Mesendoderm (in vitro differentiated cells): ENCODE measurements at regions not wholly inside any gene's neighbourhood (a gene's known extent, or its start where the extent isn't known, plus 50 kb on each side); places are given as distances from the start of the nearest gene placed in this dataset.

Experiments
- DNase-seq: peaks from one replicate; pipeline ENCODE4 v3.0.0; 2013
- H2AK5ac ChIP-seq: 2 replicates; pipeline ENCODE4 v1.6.1; 2013; ENCODE audit warnings: low read length, inconsistent platforms
- H2BK120ac ChIP-seq: 2 replicates; pipeline ENCODE4 v1.6.1; 2013; ENCODE audit warnings: low read depth, mild to moderate bottlenecking, low read length, moderate library complexity, mixed read lengths
- H2BK15ac ChIP-seq: replicated peaks from 2 replicates; pipeline ENCODE4 v1.6.1; 2013; ENCODE audit warnings: low read depth, mild to moderate bottlenecking, moderate library complexity
- H2BK5ac ChIP-seq: 2 replicates; pipeline ENCODE4 v1.6.1; 2013; ENCODE audit warnings: low read length, inconsistent platforms
- H3K18ac ChIP-seq: 2 replicates; pipeline ENCODE4 v1.6.1; 2013; ENCODE audit warnings: mild to moderate bottlenecking, low read length, mixed read lengths
- H3K23ac ChIP-seq: one replicate; pipeline ENCODE4 v1.6.1; 2013; ENCODE audit warnings: low read length
- H3K27ac ChIP-seq: 2 replicates; pipeline ENCODE4 v1.5.1; 2013; ENCODE audit warnings: low read depth, mild to moderate bottlenecking, inconsistent platforms, low read length, moderate library complexity
- H3K27me3 ChIP-seq: 2 replicates; pipeline ENCODE4 v1.6.1; 2013; ENCODE audit warnings: low read length, control low read depth, mild to moderate bottlenecking, inconsistent platforms; ENCODE audit not compliant: insufficient read depth, poor library complexity
- H3K36me3 ChIP-seq: 2 replicates; pipeline ENCODE4 v1.6.1; 2013; ENCODE audit warnings: low read length, inconsistent platforms; ENCODE audit not compliant: control insufficient read depth, insufficient read depth
- H3K4ac ChIP-seq: one replicate; pipeline ENCODE4 v1.6.1; 2013; ENCODE audit warnings: low read depth, mild to moderate bottlenecking, low read length, moderate library complexity
- H3K4me1 ChIP-seq: 2 replicates; pipeline ENCODE4 v1.6.1; 2013; ENCODE audit warnings: low read depth, low read length, inconsistent platforms; ENCODE audit not compliant: control insufficient read depth
- H3K4me2 ChIP-seq: 2 replicates; pipeline ENCODE4 v1.6.1; 2013; ENCODE audit warnings: low read length
- H3K4me3 ChIP-seq: 2 replicates; pipeline ENCODE4 v1.5.1; 2013; ENCODE audit warnings: mild to moderate bottlenecking, low read length
- H3K56ac ChIP-seq: one replicate; pipeline ENCODE4 v1.6.1; 2013; ENCODE audit warnings: low read length
- H3K79me1 ChIP-seq: 2 replicates; pipeline ENCODE4 v1.6.1; 2013; ENCODE audit warnings: low read length, inconsistent platforms
- H3K79me2 ChIP-seq: 2 replicates; pipeline ENCODE4 v1.6.1; 2013; ENCODE audit warnings: mild to moderate bottlenecking, low read length; ENCODE audit not compliant: control insufficient read depth, insufficient read depth
- H3K9ac ChIP-seq: 2 replicates; pipeline ENCODE4 v1.6.1; 2013; ENCODE audit warnings: low read length, inconsistent platforms
- H4K5ac ChIP-seq: one replicate; pipeline ENCODE4 v1.6.1; 2013; ENCODE audit warnings: low read length
- H4K8ac ChIP-seq: one replicate; pipeline ENCODE4 v1.6.1; 2013; ENCODE audit warnings: low read depth, mild to moderate bottlenecking, control low read depth, low read length, moderate library complexity
- WGBS: extraction: QIAGEN DNeasy Blood & Tissue Kit; methylation state at CpG from one replicate; pipeline ENCODE4 v1.1.7; 2013; ENCODE audit warnings: low lambda C conversion rate, missing lambda C conversion rate; ENCODE audit not compliant: insufficient coverage; ENCODE audit errors: extremely low coverage; 5-methylcytosine and 5-hydroxymethylcytosine counted together

DNA sequence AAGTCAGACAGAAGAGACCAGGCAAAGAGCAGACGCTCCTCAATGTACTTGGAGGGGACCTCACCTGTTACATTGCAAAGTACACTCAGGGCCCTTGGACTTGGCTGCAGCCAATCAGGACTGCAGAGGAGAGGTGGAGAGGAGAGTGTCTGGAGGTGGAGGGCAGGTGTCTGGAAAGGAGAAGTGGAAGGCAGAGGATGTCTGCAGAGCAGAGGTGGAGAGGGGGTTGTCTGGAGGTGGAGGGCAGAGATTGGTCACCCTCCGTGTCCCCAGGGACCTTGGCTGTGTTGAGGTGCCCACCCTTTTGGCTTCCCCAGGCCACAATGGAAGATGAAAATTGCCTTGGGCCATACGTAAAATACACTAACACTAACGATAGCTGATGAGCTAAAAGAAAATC lies 241.3 kb upstream of the IRX2 start:
- Histone ChIP-seq H2AK5ac (no peak overlapping the region), H3K27ac (no peak overlapping the region), H3K79me2 (no peaks in the 10 kb centered on the region), H2BK15ac (no peak overlapping the region), H3K4me1 (no peaks in the 10 kb centered on the region), H4K8ac (no peak overlapping the region), H2BK5ac (no peak overlapping the region), H3K4me2 (no peak overlapping the region), H3K56ac (no peak overlapping the region), H3K18ac (no peak overlapping the region), H3K79me1 (no peaks in the 10 kb centered on the region), H2BK120ac (no peak overlapping the region), H3K9ac (no peak overlapping the region), H4K5ac (no peak overlapping the region), H3K36me3 (no peaks in the 10 kb centered on the region), H3K4ac (no peak overlapping the region), H3K27me3 (no peaks in the 10 kb centered on the region), H3K23ac (no peak overlapping the region), H3K4me3 (no peak overlapping the region)
- no CpG with 5 or more reads among the region's 4 CpGs for WGBS
- no peak for DNase-seq

DNA sequence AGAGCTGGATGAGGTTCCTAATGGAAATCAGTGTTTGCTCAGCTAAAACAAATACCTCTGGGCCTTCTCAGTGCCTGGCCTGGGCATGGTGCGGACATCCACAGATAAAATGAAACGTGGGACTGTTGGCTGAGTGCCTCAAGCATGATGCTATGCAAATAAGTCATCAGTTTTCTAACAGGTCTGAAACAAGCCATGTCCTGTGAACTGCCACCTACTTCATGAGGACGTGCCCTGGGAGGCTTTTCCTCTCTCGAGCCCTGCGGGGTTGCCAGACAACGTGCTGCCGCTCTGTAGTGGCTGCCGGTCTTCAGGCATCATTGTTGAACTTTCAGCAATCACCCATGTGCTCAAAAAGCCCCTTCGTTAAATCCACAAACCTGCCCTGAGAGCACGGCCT lies 240.4 kb upstream of the IRX2 start:
- H3K79me2 ChIP-seq = no peaks in the 10 kb centered on the region
- no peak overlapping the region for H3K56ac ChIP-seq
- no peaks in the 10 kb centered on the region for H3K36me3 ChIP-seq
- no peak overlapping the region for H3K4me2 ChIP-seq
- no peak overlapping the region for H3K18ac ChIP-seq
- no peaks in the 10 kb centered on the region for H3K4me1 ChIP-seq
- WGBS = no CpG with 5 or more reads among the region's 10 CpGs
- no peak overlapping the region for H3K23ac ChIP-seq
- no peak overlapping the region for H2BK15ac ChIP-seq
- H3K4me3 ChIP-seq = no peak overlapping the region
- H3K27ac ChIP-seq = no peak overlapping the region
- no peak overlapping the region for H4K8ac ChIP-seq
- H3K79me1 ChIP-seq = no peaks in the 10 kb centered on the region
- no peak overlapping the region for H2AK5ac ChIP-seq
- H2BK120ac ChIP-seq = no peak overlapping the region
- no peak overlapping the region for H2BK5ac ChIP-seq
- H4K5ac ChIP-seq = no peak overlapping the region
- no peak for DNase-seq
- H3K4ac ChIP-seq = no peak overlapping the region
- H3K27me3 ChIP-seq = no peaks in the 10 kb centered on the region
- no peak overlapping the region for H3K9ac ChIP-seq

DNA sequence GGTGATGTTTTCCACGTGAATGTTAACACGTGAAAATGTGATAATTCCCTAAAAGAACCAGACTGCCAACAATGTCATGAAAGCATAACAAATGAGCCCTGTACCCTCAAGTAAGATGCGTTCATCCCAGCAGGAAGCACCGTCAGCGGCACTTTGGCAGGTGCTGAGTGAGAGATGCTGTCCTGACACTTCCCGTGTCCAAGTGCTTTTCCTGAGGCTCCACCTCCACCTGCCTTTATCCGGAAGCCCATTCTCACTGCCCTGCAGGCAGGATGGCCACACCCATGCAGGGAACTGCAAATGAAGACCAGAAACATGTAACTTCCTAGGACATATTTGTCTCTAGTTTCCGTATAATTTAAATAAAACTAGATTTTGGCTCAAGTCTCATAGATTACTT lies 238.0 kb upstream of the IRX2 start:
- DNase-seq = peak; percentile 4
- H2BK15ac ChIP-seq = no peak overlapping the region
- H2BK5ac ChIP-seq = no peak overlapping the region
- no peak overlapping the region for H3K23ac ChIP-seq
- no peaks in the 10 kb centered on the region for H3K79me2 ChIP-seq
- H3K27me3 ChIP-seq = no peaks in the 10 kb centered on the region
- no peak overlapping the region for H3K4me3 ChIP-seq
- H3K4me2 ChIP-seq = no peak overlapping the region
- no peak overlapping the region for H2AK5ac ChIP-seq
- H3K18ac ChIP-seq = no peak overlapping the region
- no peak overlapping the region for H4K5ac ChIP-seq
- no peaks in the 10 kb centered on the region for H3K79me1 ChIP-seq
- H2BK120ac ChIP-seq = no peak overlapping the region
- no CpG with 5 or more reads among the region's 8 CpGs for WGBS
- H3K4me1 ChIP-seq = no peaks in the 10 kb centered on the region
- no peaks in the 10 kb centered on the region for H3K36me3 ChIP-seq
- H3K56ac ChIP-seq = no peak overlapping the region
- no peak overlapping the region for H4K8ac ChIP-seq
- no peak overlapping the region for H3K27ac ChIP-seq
- no peak overlapping the region for H3K9ac ChIP-seq
- H3K4ac ChIP-seq = no peak overlapping the region

DNA sequence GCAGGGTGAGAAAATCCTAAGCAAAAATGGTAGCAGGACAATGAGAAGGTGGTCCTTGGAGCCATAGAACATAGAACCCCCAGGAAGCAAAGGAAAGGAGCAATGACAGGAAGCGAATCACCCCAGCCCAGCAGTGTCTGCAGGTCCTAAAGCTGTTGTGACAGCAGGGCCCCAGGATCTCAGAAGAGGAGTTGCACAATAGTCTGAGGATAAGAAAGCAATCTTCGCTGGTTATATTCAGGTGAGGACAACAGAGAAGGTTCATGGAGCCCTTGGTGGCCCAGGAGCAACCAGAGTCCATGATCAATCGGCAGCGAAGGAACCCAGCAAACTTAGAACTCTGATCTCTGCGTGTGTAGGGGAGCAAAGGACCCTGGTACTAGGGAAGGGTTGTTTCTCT lies 234.8 kb upstream of the IRX2 start:
- no peak overlapping the region for H2BK5ac ChIP-seq
- no peak overlapping the region for H3K23ac ChIP-seq
- H3K9ac ChIP-seq = no peak overlapping the region
- H2BK120ac ChIP-seq = no peak overlapping the region
- no peaks in the 10 kb centered on the region for H3K36me3 ChIP-seq
- H2AK5ac ChIP-seq = no peak overlapping the region
- no peak for DNase-seq
- H3K4me1 ChIP-seq = no peaks in the 10 kb centered on the region
- H4K8ac ChIP-seq = no peak overlapping the region
- no peaks in the 10 kb centered on the region for H3K79me2 ChIP-seq
- H3K18ac ChIP-seq = no peak overlapping the region
- H3K4ac ChIP-seq = no peak overlapping the region
- no peak overlapping the region for H4K5ac ChIP-seq
- H3K27ac ChIP-seq = no peak overlapping the region
- H3K79me1 ChIP-seq = no peaks in the 10 kb centered on the region
- H3K4me3 ChIP-seq = no peak overlapping the region
- WGBS = no CpG with 5 or more reads among the region's 5 CpGs
- no peaks in the 10 kb centered on the region for H3K27me3 ChIP-seq
- no peak overlapping the region for H2BK15ac ChIP-seq
- no peak overlapping the region for H3K4me2 ChIP-seq
- H3K56ac ChIP-seq = no peak overlapping the region

DNA sequence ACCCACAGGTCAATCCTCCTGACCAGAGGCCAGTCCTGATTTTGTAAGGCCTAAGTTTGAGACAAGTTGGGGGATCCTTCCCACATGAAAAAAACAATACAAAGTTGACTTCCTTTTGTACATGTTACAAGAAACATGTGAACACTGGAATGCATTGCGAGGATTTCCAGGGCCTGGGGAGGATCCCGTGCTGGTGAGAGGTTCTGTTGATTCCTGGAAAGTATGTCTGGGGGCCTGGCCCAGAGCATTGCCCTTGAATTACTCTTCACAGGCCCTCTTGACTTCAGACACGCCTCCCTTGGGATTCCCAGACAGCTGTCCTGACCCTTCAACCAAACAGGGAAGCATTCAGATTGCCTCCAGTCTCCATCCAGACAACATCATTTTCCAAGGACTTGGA lies 234.2 kb upstream of the IRX2 start:
- H3K27ac ChIP-seq = no peak overlapping the region
- DNase-seq = no peak
- no peaks in the 10 kb centered on the region for H3K79me2 ChIP-seq
- no peak overlapping the region for H4K5ac ChIP-seq
- no peak overlapping the region for H3K4me3 ChIP-seq
- H3K4me2 ChIP-seq = no peak overlapping the region
- no peak overlapping the region for H3K9ac ChIP-seq
- H2BK120ac ChIP-seq = no peak overlapping the region
- H3K4me1 ChIP-seq = no peaks in the 10 kb centered on the region
- H2BK5ac ChIP-seq = no peak overlapping the region
- H3K27me3 ChIP-seq = no peaks in the 10 kb centered on the region
- no peak overlapping the region for H3K18ac ChIP-seq
- H3K79me1 ChIP-seq = no peaks in the 10 kb centered on the region
- H2BK15ac ChIP-seq = no peak overlapping the region
- H3K56ac ChIP-seq = no peak overlapping the region
- no peaks in the 10 kb centered on the region for H3K36me3 ChIP-seq
- H3K23ac ChIP-seq = no peak overlapping the region
- H3K4ac ChIP-seq = no peak overlapping the region
- H2AK5ac ChIP-seq = no peak overlapping the region
- WGBS = no CpG with 5 or more reads among the region's 3 CpGs
- H4K8ac ChIP-seq = no peak overlapping the region

DNA sequence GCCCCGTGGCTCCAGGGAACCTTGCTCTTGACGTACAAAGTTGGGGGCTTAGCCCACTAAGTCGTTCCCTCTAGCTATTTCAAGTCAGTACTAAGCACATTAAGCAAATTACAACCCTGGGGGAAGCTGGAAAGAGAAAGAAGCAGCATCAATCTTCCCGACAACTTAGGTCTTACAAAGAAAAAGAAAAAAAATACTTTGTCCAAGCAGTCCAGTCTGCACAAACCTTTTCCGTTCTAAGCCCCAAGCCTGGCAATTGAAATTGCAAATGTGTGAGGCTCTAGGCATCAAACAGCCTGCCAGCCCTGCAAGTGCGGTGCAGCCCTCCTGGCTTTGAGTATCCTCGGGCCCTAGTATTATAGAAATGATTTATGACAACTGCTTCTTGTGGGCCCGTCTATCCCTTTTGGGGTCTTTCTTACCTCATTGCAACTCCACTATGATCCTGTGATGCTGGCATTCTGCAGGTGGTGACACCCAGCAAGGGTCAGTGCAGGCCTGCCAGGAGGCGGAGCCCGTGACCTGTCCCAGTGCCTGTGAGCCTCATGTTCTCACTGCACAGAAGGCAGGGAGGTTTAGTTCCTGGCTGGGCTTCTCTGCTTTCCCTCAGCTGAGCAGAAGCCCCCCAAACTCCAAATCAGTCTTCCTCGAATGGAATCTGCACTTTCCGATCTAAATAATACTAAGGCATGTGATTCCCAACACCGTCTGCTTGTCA lies 232.3 kb upstream of the IRX2 start:
- no peak overlapping the region for H3K4ac ChIP-seq
- no peaks in the 10 kb centered on the region for H3K79me1 ChIP-seq
- H2BK120ac ChIP-seq = no peak overlapping the region

More for the DNA sequence above, 232.3 kb upstream of the IRX2 start:
- Histone ChIP-seq H3K18ac (no peak overlapping the region), H3K27me3 (no peaks in the 10 kb centered on the region), H2BK5ac (no peak overlapping the region), H4K8ac (no peak overlapping the region), H3K36me3 (no peaks in the 10 kb centered on the region), H3K23ac (no peak overlapping the region), H2AK5ac (no peak overlapping the region), H3K79me2 (no peaks in the 10 kb centered on the region), H2BK15ac (no peak overlapping the region), H3K4me1 (no peaks in the 10 kb centered on the region), H3K4me2 (no peak overlapping the region), H3K56ac (no peak overlapping the region), H4K5ac (no peak overlapping the region), H3K4me3 (no peak overlapping the region), H3K27ac (no peak overlapping the region), H3K9ac (no peak overlapping the region)
- no CpG with 5 or more reads among the region's 13 CpGs for WGBS
- DNase-seq = no peak
